HG03469 (cell line): ENCODE measurements at regions not wholly inside any gene's neighbourhood (a gene's known extent, or its start where the extent isn't known, plus 50 kb on each side); places are given as distances from the start of the nearest gene placed in this dataset.
A peak's percentile ranks its signal among the peaks of the same experiment; 100 is the strongest.

Source experiments
- ATAC-seq: cut with Tn5 transposase; IDR thresholded peaks from one replicate; pipeline ENCODE4 v1.9.1; 2021; ENCODE audit warnings: mild to moderate bottlenecking, moderate library complexity, moderate number of reproducible peaks; ENCODE audit not compliant: unreplicated experiment

- no peak for ATAC-seq
Measured at GRCh38 chr15:98441599-98441998, 206.7 kb upstream of the IGF1R start.

DNA sequence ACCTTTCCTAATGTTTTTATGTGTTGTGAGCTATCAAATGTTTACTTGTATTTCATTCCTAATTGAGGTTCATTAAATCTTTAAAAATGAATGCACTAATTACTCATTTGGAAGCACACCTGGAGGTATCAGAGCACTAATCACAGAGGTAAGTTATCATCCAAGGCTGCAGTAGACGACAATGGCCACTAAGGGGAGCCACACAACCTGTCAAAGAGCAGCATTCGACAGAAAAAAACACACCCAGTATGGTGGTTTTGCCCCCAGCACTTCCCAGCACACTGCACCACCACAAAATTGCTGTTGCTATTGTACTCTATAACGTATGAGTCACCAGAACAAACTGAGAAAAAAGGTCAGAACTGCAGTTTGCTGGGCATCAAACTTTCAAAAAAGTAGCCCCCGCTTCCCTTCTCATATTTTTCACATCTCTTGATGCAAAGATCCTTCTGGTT lies 205.9 kb upstream of the IGF1R start:
- peak; percentile 61 for ATAC-seq

DNA sequence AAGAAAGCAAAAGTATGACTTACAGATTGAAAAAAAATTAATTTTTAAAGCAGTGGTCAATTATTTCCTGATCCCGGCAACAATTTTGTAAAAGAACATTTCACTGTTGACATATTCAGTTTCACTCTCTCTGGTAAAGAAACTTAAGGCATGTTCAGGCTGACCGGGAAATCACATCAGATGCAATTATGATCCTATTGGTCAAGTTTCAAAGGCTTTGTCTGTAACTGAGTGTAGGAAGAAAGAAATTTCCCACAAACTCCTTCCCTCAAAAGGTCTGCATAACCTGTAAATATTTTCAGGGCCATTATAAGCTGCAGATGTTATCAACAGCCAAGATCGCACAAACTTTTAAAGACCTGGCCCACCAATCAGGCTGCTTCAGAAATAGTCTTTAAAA lies 205.4 kb upstream of the IGF1R start:
- ATAC-seq = no peak

DNA sequence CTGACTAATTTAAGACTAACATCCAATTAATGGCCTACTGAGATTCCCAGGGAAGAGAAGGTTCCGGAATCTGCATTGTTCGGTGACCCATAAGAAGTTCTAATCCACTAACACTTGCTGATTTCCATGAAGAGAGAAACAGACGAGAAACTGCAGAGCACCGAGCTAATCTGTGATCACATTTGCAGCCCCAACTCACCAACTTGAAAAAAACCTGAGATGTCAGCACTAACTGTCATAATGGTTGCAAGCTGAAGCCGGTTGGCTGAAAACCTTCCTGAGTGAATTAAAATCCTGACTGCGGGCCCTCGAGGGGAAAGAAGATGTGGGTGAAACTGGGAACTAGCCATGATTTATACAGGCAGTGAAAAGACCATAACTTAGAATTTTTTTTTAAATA lies 204.8 kb upstream of the IGF1R start:
- ATAC-seq = no peak

DNA sequence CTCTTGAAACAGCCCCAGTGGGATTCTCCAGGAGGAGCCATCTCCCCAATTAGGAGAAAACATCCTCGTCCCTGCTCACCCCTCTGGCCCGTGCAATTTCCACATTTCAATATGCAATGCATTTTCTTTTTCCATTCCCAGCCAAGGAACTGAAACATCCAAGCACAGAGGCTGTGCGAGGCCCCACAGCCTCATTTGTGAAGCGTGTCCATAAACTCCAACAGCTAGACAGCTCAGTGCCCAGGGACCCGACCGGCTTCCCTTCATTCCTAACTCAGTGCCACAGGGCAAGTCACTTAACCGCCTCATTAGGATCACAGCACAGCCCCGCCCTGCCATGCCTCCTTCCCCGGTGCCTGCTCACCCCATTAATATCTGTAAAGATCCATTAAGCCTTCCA lies 204.2 kb upstream of the IGF1R start:
- no peak for ATAC-seq

GRCh38 chr15:98445315-98445714 lies 203.0 kb upstream of the IGF1R start:
- no peak for ATAC-seq

GRCh38 chr15:98446083-98446482 lies 202.3 kb upstream of the IGF1R start:
- no peak for ATAC-seq

GRCh38 chr15:98447069-98447468 lies 201.3 kb upstream of the IGF1R start:
- no peak for ATAC-seq

GRCh38 chr15:98451236-98451635 lies 197.1 kb upstream of the IGF1R start:
- ATAC-seq = no peak

- no peak for ATAC-seq
Measured at GRCh38 chr15:98452238-98452637, 196.1 kb upstream of the IGF1R start.

GRCh38 chr15:98455904-98456303 lies 192.4 kb upstream of the IGF1R start:
- ATAC-seq = no peak

DNA sequence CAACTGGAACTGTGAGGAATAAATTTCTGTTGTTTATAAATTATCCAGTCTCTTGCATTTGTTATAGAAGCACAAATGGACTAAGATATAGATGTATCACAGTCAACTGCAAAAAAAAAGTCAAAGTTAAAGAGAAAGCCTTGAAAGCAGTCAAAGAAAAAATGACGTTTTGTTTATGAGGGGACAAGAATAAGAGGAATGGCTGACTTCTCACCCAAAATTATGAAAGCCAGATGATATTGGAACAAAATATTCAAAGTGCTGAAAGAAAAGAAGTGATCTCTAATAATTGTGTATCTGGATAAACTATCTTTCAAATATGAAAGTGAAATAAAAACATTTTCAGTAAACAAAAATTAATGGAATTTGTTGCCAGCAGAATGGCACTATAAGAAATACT lies 171.8 kb upstream of the IGF1R start:
- ATAC-seq = no peak

- no peak for ATAC-seq
Measured at GRCh38 chr15:98480844-98481243, 167.5 kb upstream of the IGF1R start.

DNA sequence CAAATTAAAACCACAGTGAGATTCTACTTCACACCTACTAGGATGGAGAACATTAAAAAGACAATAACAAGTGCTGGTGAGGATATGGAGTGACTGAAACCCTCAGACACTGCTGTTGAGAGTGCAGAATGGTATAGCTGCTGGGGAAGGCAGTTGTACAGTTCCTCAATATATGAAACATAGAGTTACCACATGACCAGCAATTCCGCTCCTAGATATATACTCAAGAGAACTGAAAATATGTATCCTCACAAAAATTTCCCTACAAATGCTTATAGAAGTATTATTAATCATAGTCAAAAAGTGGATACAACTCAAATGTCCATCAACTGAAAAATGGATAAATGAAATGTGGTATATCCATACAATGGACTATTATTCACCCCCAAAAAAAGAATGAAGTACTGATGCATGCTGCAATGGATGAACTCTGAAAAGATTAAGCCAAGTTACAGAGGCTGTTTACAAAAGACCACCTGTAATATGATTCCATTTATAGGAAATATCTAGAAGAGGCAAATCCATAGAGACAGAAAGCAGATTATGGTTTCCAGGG lies 164.7 kb upstream of the IGF1R start:
- ATAC-seq = no peak

- ATAC-seq = no peak
Measured at GRCh38 chr15:98484914-98485313, 163.4 kb upstream of the IGF1R start.

- ATAC-seq = no peak
Measured at GRCh38 chr15:98485451-98485850, 162.9 kb upstream of the IGF1R start.

DNA sequence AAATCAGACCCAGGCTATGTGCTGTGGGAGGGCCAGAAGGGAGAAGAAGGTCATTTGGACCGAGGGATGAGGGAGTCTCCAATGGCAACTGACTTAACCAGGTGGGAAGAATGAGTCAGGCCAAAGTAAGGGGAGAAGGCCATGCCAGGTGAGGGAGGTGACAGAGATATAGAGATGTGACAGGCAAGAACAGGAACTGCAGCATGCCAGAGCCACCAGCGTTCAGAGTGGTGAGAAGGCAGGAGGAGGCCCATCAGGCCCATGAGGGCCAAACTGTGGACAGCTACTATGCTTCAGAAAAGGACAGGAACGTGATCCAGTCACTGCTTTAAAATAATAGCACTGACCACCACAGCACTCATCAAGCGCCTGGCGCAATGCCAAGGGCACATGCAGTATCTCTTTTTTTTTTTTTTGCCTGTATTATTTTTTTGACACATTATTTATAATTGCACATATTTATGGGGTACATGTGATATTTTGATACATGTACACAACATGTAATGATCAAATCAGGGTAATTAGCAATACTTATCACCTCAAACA lies 154.3 kb upstream of the IGF1R start:
- ATAC-seq = no peak

- ATAC-seq = no peak
Measured at GRCh38 chr15:98501192-98501591, 147.1 kb upstream of the IGF1R start.

DNA sequence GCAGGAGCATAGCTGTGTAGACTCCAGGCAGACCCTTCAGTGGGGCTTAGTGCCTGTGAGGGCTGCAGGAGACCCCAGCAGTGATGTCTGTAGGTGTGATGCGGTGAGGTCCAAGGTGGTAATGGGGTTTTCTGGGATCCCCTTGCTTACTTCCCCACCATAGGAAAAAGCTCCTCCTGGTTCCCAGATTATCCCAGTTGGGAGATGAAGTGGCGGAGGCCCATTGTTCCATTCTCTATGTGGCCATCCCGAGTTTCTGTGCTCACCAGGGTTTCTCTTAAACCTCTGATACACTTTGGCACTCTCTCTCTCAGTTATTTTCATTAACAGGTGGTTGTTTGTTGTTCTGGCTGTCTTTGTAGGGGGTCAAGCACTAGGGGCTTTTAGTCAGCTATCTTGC lies 146.7 kb upstream of the IGF1R start:
- no peak for ATAC-seq

GRCh38 chr15:98503970-98504369 lies 144.4 kb upstream of the IGF1R start:
- no peak for ATAC-seq

GRCh38 chr15:98504998-98505397 lies 143.3 kb upstream of the IGF1R start:
- ATAC-seq = no peak

- no peak for ATAC-seq
Measured at GRCh38 chr15:98505611-98506031, 142.7 kb upstream of the IGF1R start.

GRCh38 chr15:98506172-98506571 lies 142.2 kb upstream of the IGF1R start:
- no peak for ATAC-seq
